Cardiac muscle cell (in vitro differentiated cells and primary cell): ENCODE measurements at regions not wholly inside any gene's neighbourhood (a gene's known extent, or its start where the extent isn't known, plus 50 kb on each side); places are given as distances from the start of the nearest gene placed in this dataset.

Experiments
- DNase-seq, 2 donors: peaks; one replicate each; pipeline versions ENCODE4 v3.0.0 to v3.0.0-alpha.2; 2010 to 2017; ENCODE audit warnings: low read depth in 1 of 2, low spot score in 1 of 2
- H3K27ac ChIP-seq: fragments of 200-600 bp; sonication (generic); 2 replicates; pipeline ENCODE4 v1.5.1; 2016
- H3K27me3 ChIP-seq: fragments of 200-600 bp; sonication (generic); 2 replicates; pipeline ENCODE4 v1.6.0; 2016; ENCODE audit warnings: control low read depth
- H3K36me3 ChIP-seq: fragments of 200-600 bp; sonication (generic); 2 replicates; pipeline ENCODE4 v1.5.1; 2016; ENCODE audit warnings: control low read depth
- H3K4me1 ChIP-seq: fragments of 200-600 bp; sonication (generic); 2 replicates; pipeline ENCODE4 v1.8.1; 2017; ENCODE audit warnings: low read depth, mild to moderate bottlenecking, mixed run types
- H3K4me3 ChIP-seq: fragments of 200-600 bp; sonication (generic); 2 replicates; pipeline ENCODE4 v1.5.1; 2016; ENCODE audit warnings: mild to moderate bottlenecking
- H3K9me3 ChIP-seq: fragments of 200-600 bp; sonication (generic); 2 replicates; pipeline ENCODE4 v1.5.1; 2017; ENCODE audit warnings: low read depth, mild to moderate bottlenecking, control low read depth
- CTCF ChIP-seq: IDR thresholded peaks from 2 replicates; pipeline ENCODE4 v1.5.1; 2012; ENCODE audit warnings: low read depth, mild to moderate bottlenecking, low read length

GRCh38 chr4:155603360-155603891 lies 63.2 kb upstream of the GUCY1A1 start:
- no peak for TF ChIP-seq CTCF
- H3K36me3 ChIP-seq, result no peaks in the 10 kb centered on the region
- H3K27ac ChIP-seq, result peak overlapping the region; percentile 87
- H3K4me3 ChIP-seq, result no peak overlapping the region
- H3K27me3 ChIP-seq, result no peaks in the 10 kb centered on the region
- peaks cover 13% of the 10 kb centered on the region for H3K4me1 ChIP-seq
- H3K9me3 ChIP-seq, result no peaks in the 10 kb centered on the region
- DNase-seq, result peak in 1 of 2 donors; percentile 40

- no peak overlapping the region for H3K4me3 ChIP-seq
- no peaks in the 10 kb centered on the region for H3K9me3 ChIP-seq
- TF ChIP-seq CTCF, result no peak
- H3K27me3 ChIP-seq, result no peaks in the 10 kb centered on the region
- no peaks in the 10 kb centered on the region for H3K36me3 ChIP-seq
- peak overlapping the region; percentile 87 for H3K27ac ChIP-seq
- H3K4me1 ChIP-seq, result peaks cover 13% of the 10 kb centered on the region
- DNase-seq, result peak in 1 of 2 donors; percentile 46
Observed at GRCh38 chr4:155602351-155603140, 64.1 kb upstream of the GUCY1A1 start.

GRCh38 chr4:155600244-155600643 lies 66.4 kb upstream of the GUCY1A1 start:
- Histone ChIP-seq H3K4me1 (peaks cover 18% of the 10 kb centered on the region), H3K27me3 (no peaks in the 10 kb centered on the region), H3K27ac (no peak overlapping the region), H3K9me3 (no peaks in the 10 kb centered on the region), H3K36me3 (no peaks in the 10 kb centered on the region), H3K4me3 (no peak overlapping the region)
- TF ChIP-seq CTCF, result no peak
- no peak for DNase-seq

GRCh38 chr4:155599596-155599995 lies 67.1 kb upstream of the GUCY1A1 start:
- Histone ChIP-seq H3K27ac (no peak overlapping the region), H3K4me1 (peaks cover 18% of the 10 kb centered on the region), H3K27me3 (no peaks in the 10 kb centered on the region), H3K36me3 (no peaks in the 10 kb centered on the region), H3K4me3 (no peak overlapping the region), H3K9me3 (no peaks in the 10 kb centered on the region)
- DNase-seq, result no peak
- TF ChIP-seq CTCF, result no peak

- Histone ChIP-seq H3K4me3 (no peak overlapping the region), H3K9me3 (no peaks in the 10 kb centered on the region), H3K27ac (no peak overlapping the region), H3K4me1 (peaks cover 18% of the 10 kb centered on the region), H3K27me3 (no peaks in the 10 kb centered on the region), H3K36me3 (no peaks in the 10 kb centered on the region)
- DNase-seq, result no peak
- no peak for TF ChIP-seq CTCF
Observed at GRCh38 chr4:155599085-155599484, 67.6 kb upstream of the GUCY1A1 start.
